Lower leg skin (tissue), 4 donors: ENCODE measurements at regions not wholly inside any gene's neighbourhood (a gene's known extent, or its start where the extent isn't known, plus 50 kb on each side); places are given as distances from the start of the nearest gene placed in this dataset.

Experiments used
- DNase-seq, 2 donors: peaks; one replicate each; pipeline ENCODE4 v3.0.0-alpha.2; 2019; ENCODE audit warnings: low spot score in 2 of 2
- H3K4me3 ChIP-seq: fragments of 200-600 bp; sonication (generic); 2 replicates; pipeline ENCODE4 v1.5.1; 2017; ENCODE audit warnings: mild to moderate bottlenecking, low read depth; ENCODE audit not compliant: poor library complexity, severe bottlenecking
- CTCF ChIP-seq, 3 donors: fragments of 450-650 bp; IDR thresholded peaks; one replicate each; pipeline ENCODE4 v1.5.1; 2016; ENCODE audit warnings: antibody characterized with exemption in 3 of 3, mild to moderate bottlenecking in 3 of 3, moderate library complexity in 2 of 3
- POLR2A ChIP-seq, 2 donors: fragments of 450-650 bp; IDR thresholded peaks; one replicate each; pipeline ENCODE4 v1.6.1; 2016 to 2017; ENCODE audit warnings: antibody characterized with exemption in 2 of 2, mild to moderate bottlenecking in 1 of 2, moderate library complexity in 1 of 2
- WGBS, 2 donors: methylation state at CpG; one replicate each; pipeline ENCODE4 v1.1.5; 2018; 5-methylcytosine and 5-hydroxymethylcytosine counted together
- intact Hi-C: fragments of 100-400 bp; cut with DNase I; formaldehyde crosslinking; loops from one replicate; pipeline ENCODE4 v1.15.0; 2023; ENCODE audit warnings: low total_unique reads

GRCh38 chr12:71021491-71021890 is 101.0 kb upstream of the PTPRR start:
- 91% methylated on average over 3 of the region's 3 CpGs for WGBS, 2 donors
- no peak for DNase-seq
- no peak for TF ChIP-seq CTCF (IDR thresholded peaks at IDR 0.05)
- no peak for TF ChIP-seq POLR2A (IDR thresholded peaks at IDR 0.05)
- intact Hi-C loops, result no loop called here
- no peak overlapping the region for H3K4me3 ChIP-seq

GRCh38 chr12:71019282-71019831 is 98.8 kb upstream of the PTPRR start:
- no peak for TF ChIP-seq POLR2A (IDR thresholded peaks at IDR 0.05)
- no peak for TF ChIP-seq CTCF (IDR thresholded peaks at IDR 0.05)
- WGBS, 2 donors, result 87 to 93% methylated on average over 6 of the region's 6 CpGs
- intact Hi-C loops, result loop anchor here (10.0 kb wide), 1 partner anchor 285 kb away; no protein-coding TSS in a partner anchor
- DNase-seq, result no peak
- H3K4me3 ChIP-seq, result no peak overlapping the region

- DNase-seq, result no peak
- no peak overlapping the region for H3K4me3 ChIP-seq
- no peak for TF ChIP-seq POLR2A (IDR thresholded peaks at IDR 0.05)
- no peak for TF ChIP-seq CTCF (IDR thresholded peaks at IDR 0.05)
- intact Hi-C loops, result loop anchor here (10.0 kb wide), 1 partner anchor 284 kb away; no protein-coding TSS in a partner anchor
- WGBS, 2 donors, result 33 to 63% methylated on average over 2 of the region's 2 CpGs
Measured at GRCh38 chr12:71018682-71019081, 98.1 kb upstream of the PTPRR start.

GRCh38 chr12:71014180-71014785 is 93.7 kb upstream of the PTPRR start:
- no peak for DNase-seq
- no peak for TF ChIP-seq POLR2A (IDR thresholded peaks at IDR 0.05)
- no peak for TF ChIP-seq CTCF (IDR thresholded peaks at IDR 0.05)
- intact Hi-C loops, result loop anchor here (10.0 kb wide), 1 partner anchor 279 kb away; no protein-coding TSS in a partner anchor
- no peak overlapping the region for H3K4me3 ChIP-seq
- 28 to 29% methylated on average over 2 of the region's 2 CpGs for WGBS, 2 donors

- WGBS, 2 donors, result 73 to 88% methylated on average over 4 of the region's 4 CpGs
- TF ChIP-seq CTCF (IDR thresholded peaks at IDR 0.05) (no peak), POLR2A (IDR thresholded peaks at IDR 0.05) (no peak)
- no peak for DNase-seq
- intact Hi-C loops, result loop anchor here (10.0 kb wide), 1 partner anchor 276 kb away; no protein-coding TSS in a partner anchor
- no peak overlapping the region for H3K4me3 ChIP-seq
Measured at GRCh38 chr12:71011261-71011660, 90.7 kb upstream of the PTPRR start.
